CD4-positive, alpha-beta T cell treated with Interleukin-12 subunit alpha and Interleukin-12 subunit beta, for 1 hour (primary cell): ENCODE measurements at regions not wholly inside any gene's neighbourhood (a gene's known extent, or its start where the extent isn't known, plus 50 kb on each side); places are given as distances from the start of the nearest gene placed in this dataset.

ENCODE experiments used
- DNase-seq: peaks from one replicate; pipeline ENCODE4 v3.0.0-alpha.2; 2020

DNA sequence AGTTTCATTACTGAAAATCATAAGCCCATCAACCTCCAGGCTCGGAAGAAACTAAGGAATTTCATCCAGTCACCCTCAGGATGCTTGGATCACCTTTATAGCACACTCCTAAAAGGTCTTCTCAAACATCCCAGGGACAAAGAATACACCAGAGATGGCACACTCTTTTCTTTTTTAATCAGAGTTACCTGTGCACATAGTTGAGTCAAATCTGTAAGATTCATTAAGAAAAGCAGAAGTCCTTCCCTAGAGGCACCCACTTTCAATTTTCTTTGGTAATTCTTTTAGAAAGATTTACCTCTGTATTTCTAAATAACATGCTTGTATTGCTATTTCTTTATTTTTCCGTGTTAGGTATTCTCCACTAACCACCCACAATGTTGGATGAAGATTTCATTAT, 50.6 kb upstream of the IL6 start:
- DNase-seq = no peak

DNA sequence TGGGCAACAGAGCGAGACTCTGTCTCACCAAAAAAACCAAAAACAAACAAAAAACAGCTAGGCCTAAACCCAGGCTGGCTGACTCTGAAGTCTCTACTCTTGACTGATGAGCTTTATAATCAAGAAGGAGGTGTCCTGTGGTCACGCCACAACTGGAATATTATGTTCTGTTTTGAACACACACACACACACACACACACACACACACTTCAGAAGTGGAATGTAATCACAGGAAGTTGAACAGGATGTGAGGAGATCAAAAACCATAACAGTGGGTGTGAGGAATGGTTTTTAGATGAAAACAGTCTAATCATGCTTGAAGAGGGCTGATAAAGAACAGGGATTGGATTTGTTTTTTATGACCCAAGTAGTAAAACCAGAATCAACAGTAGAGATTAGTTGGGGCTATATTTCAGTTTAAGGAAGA, 51.1 kb upstream of the IL6 start:
- peak; percentile 71 for DNase-seq

- no peak for DNase-seq
These were observed 51.6 kb upstream of the IL6 start for GRCh38 chr7:22675421-22675820.

DNA sequence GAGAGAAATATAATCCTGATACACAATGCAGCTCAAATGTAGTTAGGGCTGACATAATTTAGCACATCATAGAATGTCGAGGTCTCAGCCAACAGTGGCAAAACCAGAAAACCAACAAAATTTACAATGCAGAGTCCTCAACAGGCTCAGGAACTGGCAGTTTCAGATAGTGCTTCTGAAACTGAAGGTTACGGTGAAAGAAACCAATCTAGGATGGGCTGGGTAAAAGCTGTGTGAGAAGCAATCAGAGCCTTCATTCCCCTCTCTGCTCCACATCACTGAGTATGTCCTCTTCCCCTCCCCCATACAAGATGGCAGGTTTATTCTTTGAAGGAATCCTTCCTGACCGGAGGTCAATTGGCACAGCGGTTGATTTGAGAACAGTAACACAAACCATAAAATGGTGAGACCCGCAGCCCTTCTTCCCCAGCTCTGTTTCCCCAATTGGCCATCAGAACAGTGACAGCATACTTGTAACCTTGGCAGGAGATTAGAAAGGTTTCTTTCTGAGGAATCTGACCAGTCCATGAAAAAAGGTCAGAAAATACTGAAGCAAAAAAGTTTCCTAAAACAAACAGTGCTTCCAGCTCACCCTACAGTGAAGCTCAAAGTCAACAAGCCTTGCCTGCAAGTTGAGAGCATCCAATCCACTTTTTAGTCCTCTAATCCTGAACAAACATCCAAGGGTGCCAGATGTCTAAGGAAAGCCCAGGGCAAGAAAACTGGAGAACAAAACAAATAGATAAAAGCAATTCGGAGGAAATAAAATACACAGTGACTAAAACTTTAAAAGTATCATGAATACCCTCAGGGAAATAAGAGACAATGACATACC, 53.9 kb upstream of the IL6 start:
- DNase-seq = no peak

- no peak for DNase-seq
These were observed 55.7 kb upstream of the IL6 start for GRCh38 chr7:22671177-22671879.

DNA sequence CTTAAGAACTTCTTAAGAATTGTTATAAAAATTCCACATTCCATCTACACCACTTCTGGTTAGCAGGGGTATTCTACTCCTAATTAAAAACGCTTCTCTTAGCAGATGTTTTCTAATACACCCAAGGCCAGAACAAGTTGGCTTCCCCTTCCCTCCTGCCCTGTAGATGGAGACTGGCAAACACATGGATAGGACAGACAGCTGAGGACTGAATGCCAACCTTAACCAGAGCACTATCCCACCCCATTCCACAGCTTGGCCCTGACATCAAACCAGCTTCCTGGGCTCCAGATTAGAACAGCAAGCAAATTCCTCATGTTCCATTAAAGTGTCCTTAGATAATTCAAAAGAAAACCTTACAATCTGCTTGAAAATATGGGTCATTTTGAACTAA, 56.6 kb upstream of the IL6 start:
- no peak for DNase-seq

- DNase-seq = no peak
These were observed 57.1 kb upstream of the IL6 start for GRCh38 chr7:22669692-22670421.

DNA sequence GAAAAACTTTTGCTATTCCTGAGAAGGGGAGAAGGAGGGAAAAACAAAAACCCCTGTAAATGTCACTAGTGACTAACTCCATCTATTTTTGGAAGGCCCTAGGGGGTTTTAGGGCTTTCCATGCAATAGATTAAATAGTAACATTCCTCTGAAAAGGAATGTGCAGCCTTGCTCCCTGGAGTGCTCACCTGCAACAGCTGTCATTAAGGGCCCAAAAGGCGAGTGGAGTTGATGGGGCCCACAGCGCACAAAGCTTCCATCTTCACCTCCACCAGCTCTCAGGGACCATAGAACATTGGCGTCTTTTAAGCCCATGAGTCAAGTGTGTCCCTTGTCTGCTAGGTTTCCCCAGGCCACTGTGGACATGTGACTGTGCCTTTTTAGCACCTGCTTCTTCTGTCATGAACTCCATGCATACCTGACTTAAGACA, 58.0 kb upstream of the IL6 start:
- no peak for DNase-seq

DNA sequence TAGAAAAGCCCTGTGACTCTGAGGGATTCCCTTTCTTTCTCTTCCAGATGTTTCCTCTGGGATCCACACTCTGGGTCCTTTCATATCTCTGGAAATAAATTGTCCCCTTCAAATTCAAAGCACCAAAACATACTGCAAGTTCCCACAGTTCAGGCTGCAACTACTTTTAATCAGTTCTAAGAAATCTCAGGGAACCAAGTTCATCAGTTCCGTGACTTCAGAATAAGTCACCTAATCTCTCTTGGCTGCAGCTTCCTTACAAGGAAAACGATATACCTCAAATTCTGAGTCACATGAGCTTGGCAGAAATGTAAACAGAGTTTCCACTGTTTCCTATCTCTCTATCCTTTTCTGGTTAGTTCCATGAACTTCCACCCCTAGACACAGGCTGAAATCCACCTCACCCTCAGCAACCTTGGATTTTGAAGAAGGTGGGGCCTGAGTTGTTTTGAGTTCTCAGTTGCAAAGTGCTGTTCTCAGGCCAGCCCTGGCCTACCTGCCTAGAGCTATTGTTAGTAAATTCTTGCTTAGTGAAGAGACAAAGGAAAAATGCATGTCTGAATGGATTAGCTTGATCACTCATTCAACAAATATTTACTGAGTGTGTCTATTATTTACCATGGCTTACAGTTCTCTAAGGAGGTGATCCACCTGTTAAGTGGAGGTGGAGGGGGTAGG, 59.3 kb upstream of the IL6 start:
- no peak for DNase-seq

- no peak for DNase-seq
These were observed 59.8 kb upstream of the IL6 start for GRCh38 chr7:22667187-22667561.

DNA sequence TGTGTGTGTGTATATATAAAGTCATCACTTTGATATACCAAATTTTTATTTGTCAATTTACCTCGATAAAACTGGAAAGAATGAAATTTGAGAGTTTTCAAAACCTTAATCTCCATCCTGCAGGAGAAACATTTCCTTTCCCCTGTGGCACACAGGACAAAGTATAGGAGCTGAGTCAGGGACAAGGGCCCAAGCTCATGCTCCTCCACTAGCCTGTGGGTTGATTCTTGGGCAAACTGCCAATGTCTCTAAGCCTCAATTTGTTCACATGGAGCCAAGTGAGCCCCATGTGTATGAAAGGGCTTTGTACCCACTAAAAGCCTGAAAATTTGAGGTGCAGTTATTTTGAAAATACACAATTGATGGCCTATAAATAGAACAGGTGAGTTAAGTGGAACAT, 60.3 kb upstream of the IL6 start:
- DNase-seq = no peak

DNA sequence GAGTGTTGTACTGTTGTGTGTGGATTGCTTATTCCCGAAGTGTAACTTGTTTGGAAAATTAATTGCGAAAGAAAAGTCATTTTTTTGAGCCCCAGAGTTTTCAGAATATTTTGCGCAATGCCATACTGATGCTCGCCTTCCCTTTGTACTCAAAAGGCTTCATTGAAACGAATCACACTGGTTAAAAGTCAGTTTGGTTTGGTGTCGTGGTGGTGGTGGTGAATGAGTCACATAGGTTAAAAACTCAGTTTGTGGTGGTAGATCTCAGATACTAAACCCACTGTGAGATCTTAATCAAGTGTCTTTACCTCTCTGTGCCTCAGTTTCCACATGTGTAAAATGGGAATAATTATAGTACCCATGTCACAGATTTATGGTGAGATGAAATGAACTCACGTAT, 61.1 kb upstream of the IL6 start:
- no peak for DNase-seq

- no peak for DNase-seq
These were observed 61.8 kb upstream of the IL6 start for GRCh38 chr7:22664988-22665798.

- DNase-seq = no peak
These were observed 63.3 kb upstream of the IL6 start for GRCh38 chr7:22663721-22664120.

GRCh38 chr7:22663357-22663718, 63.7 kb upstream of the IL6 start:
- DNase-seq = no peak

GRCh38 chr7:22662556-22663356, 64.2 kb upstream of the IL6 start:
- DNase-seq = no peak

GRCh38 chr7:22662036-22662435, 65.0 kb upstream of the IL6 start:
- DNase-seq = no peak

- no peak for DNase-seq
These were observed 66.3 kb upstream of the IL6 start for GRCh38 chr7:22660732-22661131.

GRCh38 chr7:22660293-22660692, 66.7 kb upstream of the IL6 start:
- DNase-seq = no peak

- DNase-seq = no peak
These were observed 67.3 kb upstream of the IL6 start for GRCh38 chr7:22659741-22660140.

DNA sequence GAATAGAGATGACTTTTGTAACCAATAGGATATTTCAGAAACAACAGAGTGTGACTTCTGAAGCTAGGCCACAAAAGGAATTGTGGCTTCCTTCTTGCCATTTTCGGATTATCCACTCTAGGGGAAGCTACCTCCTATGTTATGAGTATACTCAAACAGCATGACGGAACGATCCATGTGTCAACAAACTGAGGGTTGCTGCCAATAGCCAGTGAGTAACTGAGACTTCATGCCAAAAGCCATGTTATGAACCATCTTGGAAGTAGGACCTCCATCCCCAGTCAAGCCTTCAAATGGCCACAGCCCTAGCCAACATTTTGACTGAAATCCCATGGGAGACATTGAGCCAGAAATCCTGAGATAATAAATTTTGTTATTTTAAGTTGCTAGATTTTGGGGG, 69.0 kb upstream of the IL6 start:
- DNase-seq = no peak

GRCh38 chr7:22657479-22657878, 69.5 kb upstream of the IL6 start:
- peak; percentile 16 for DNase-seq
